HT-29 (cell line): ENCODE measurements at regions not wholly inside any gene's neighbourhood (a gene's known extent, or its start where the extent isn't known, plus 50 kb on each side); places are given as distances from the start of the nearest gene placed in this dataset.
A peak's percentile ranks its signal among the peaks of the same experiment; 100 is the strongest.
"Not testable (repeated sequence)": the region's sequence is repeated elsewhere in the genome, so short reads cannot be mapped to it uniquely, and the experiment has no call there.

ENCODE experiments used
- DNase-seq: peaks from one replicate; pipeline ENCODE4 v3.0.0-alpha.2; 2015; ENCODE audit warnings: low spot score

DNA sequence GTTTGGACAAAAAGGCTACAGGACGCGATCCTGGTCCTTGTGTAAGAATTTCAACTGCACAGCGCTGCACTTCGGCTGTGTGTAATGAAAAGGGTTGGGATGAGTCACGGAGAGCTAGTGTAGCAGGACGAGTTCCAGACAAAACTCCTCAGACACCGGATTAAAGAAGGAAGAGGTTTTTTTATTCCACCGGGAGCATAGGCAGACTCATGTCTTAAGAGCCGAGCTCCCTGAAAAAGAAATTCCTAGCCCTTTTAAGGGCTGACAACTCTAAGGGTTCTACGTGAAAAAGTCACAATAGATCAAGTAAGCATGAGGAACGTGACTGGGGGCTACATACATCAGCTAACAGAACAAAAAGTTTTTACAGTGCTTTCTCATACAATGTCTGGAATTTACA lies 54.8 kb upstream of the FAM90A1 start:
- not testable (repeated sequence) for DNase-seq

GRCh38 chr12:8285681-8286080 lies 58.3 kb upstream of the FAM90A1 start:
- peak; percentile 19 for DNase-seq

DNA sequence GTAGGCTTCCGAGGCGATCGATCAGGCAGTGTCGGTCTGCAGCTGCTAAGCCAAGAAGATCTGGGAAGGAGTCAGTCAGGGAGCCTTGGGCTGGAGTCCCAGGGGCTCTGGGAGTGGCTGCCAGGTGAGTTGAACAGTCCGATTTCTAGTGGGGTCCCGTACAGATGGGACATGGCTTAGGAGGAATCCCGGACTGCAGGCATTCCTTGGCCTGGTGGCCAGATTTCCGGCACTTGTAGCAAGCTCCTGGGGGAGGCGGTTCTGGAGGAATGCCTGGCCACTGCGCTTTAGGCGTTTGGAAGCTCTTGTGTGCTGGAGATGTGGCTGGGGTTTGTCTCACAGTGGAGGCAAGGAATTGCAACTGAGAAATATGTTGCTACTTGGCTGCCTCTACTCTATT lies 64.3 kb upstream of the FAM90A1 start:
- not testable (repeated sequence) for DNase-seq

DNA sequence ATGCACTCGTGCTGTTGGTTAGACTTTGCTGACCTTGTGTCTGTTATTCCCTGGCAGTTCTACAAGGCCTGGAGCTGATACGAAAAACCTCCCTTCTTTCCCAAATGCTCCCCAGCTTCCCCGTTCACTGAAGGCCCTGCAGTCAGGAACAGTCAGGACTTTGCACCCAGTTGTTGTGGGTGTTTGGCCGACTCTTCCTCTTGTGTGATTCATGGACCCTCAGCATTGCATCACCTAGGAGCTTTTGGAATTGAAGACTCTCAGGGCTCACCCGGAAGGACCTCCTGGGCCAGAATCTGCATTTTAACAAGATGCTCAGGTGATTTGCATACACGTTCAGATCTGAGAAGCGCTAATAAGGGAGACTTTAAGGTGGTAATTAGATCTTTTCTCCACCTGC lies 67.2 kb upstream of the FAM90A1 start:
- not testable (repeated sequence) for DNase-seq

- not testable (repeated sequence) for DNase-seq
Measured at GRCh38 chr12:8308611-8309010, 81.2 kb upstream of the FAM90A1 start.

DNA sequence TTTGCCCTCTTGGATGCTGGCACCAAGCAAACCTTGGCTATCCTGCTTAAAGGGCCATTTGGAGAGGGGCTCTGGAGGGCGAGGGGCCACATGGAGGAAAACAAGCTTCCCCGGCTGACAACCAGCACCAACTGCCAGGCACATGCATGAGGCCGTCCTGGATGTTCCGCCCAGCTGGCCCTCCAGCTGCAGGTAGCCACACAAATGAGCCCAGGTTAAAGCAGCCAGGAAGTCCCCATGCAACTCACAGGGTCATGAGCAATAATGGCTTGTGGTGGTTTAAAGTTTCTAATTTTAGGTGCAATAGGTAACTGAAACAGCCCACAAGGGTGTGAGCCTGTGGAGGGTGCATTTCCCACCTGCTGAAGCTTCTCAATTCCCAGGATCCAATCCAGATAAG lies 88.6 kb upstream of the FAM90A1 start:
- not testable (repeated sequence) for DNase-seq

DNA sequence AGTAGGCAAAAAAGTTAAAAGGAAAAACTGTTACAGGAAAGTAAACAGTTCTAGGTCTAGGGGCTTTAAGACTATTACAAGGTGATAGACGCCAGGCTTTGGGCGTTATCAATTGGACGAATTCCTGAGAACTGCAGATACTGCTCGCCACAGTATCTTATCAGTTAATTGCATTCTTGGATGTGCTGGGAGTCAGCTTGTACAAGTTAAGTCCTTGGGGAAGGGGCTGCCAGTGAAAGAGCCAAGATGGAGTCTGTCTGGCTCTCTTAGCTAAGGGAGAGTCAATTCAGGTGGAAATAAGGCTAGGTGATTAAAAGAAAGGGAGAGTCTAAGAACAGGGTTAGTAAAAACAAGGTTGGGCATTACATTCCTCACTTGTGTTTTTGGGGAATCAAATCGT lies 90.3 kb upstream of the FAM90A1 start:
- not testable (repeated sequence) for DNase-seq

DNA sequence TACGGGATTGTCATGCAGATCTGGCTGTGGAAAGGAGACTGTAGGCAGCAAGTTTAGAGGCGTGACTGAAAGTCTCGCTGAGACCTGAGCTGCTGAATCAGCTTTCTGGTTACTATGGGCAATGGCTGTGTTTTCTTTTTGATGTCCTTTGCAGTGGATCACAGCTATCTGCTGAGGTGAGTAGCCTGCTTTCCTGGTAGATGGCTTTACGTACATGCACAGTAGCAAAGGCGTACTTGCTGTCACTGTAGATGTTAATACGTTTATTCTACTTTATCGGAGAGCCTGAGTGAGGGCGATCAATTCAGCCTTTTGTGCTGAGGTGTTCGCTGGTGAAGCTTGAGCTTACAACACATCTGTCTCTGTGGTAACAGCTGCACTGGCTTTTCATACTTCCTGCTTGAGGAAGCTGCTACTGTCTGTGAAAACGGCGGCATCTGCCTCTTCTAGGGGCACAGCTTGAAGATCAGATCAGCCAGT lies 92.9 kb upstream of the FAM90A1 start:
- not testable (repeated sequence) for DNase-seq

- not testable (repeated sequence) for DNase-seq
Measured at GRCh38 chr12:8320791-8321370, 93.5 kb upstream of the FAM90A1 start.

DNA sequence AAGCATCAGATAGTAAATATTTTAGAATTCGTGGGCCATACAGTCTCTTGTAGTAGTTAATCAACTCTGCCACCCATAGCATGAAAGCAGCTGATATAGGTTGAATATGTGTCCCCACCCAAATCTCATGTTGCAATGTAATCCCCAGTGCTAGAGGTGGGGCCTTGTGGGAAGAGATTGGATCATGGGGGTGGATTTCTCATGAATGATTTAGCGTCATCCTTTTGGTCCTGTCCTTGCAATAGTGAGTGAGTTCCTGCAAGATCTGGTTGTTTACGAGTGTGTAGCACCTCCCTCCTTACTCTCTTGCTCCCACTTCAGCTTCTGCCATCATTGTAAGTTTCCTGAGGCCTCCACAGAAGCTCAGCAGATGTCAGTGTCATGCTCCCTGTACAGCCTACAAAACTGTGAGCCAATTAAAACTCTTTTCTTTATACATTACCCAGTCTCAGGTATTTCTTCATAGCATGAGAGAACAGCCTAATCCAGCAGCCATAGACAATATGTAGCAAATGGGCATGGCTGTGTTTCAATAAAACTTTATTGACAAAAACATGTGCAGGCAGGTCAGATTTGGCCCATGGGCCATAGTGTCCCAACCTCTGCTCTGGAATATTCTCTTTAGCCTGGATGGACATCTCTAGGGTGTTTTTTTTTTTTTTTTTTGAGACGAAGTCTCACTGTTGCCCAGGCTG lies 97.9 kb upstream of the FAM90A1 start:
- not testable (repeated sequence) for DNase-seq

GRCh38 chr12:8328835-8329234 lies 101.4 kb upstream of the FAM90A1 start:
- not testable (repeated sequence) for DNase-seq

DNA sequence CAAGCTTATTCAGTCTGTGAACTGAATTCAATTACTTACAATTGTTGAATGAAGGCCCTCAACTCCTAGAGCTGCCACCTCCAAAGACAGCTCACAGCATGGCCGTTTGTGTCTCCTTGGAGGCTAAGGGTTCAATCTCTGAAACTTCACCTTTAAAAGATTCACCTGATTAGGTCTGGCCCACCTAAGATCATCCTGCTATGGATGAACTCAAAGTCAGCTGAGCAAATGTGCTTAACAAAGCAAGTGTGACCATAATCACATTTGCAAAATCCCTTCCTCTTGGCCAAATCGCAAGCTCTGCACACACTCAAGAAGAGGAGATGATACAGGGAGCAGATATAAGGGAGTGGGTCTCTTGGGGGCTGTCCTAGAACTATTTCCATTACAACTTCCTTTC lies 105.0 kb upstream of the FAM90A1 start:
- DNase-seq, result not testable (repeated sequence)

DNA sequence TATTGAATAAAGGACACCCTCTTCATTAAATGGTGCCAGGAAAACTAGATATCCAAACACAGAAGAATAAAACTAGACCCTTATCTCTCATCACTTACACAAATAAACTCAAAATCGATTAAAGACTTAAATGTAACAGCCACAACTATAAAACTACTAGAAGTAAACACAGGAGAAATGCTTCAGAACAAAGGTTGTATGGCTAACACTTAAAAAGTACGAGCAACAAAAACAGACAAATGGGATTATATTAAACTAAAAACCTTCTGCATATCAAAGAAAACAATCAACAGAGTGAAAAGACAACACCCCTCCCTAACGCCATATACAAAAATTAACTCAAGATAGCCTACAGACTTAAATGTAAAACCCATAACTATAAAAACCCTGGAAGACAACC lies 104.7 kb upstream of the CLEC6A start:
- DNase-seq, result not testable (repeated sequence)

GRCh38 chr12:8354741-8355140 lies 101.0 kb upstream of the CLEC6A start:
- DNase-seq, result not testable (repeated sequence)

GRCh38 chr12:8355531-8355930 lies 100.2 kb upstream of the CLEC6A start:
- not testable (repeated sequence) for DNase-seq

GRCh38 chr12:8373744-8374143 lies 82.0 kb upstream of the CLEC6A start:
- not testable (repeated sequence) for DNase-seq

DNA sequence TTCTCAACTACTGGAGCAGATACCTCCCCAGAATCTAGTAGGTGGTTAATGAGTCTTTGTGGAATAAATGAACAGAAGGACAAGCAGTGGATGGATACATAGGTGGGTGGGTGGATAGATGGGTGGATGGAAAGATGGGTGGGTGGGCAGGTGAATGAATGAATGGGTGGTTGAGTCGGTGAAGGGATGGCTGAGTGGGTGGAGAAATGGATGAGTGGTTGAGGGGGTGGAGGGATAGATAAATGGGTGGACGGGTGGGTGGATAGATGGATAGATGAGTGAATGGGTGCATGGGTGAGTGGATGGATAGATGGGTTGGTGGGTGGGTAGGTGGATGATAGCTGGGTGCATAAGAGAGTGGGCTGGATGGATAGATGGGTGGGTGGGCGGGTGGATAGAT lies 80.6 kb upstream of the CLEC6A start:
- DNase-seq, result not testable (repeated sequence)

- not testable (repeated sequence) for DNase-seq
Measured at GRCh38 chr12:8377756-8378155, 78.0 kb upstream of the CLEC6A start.

- DNase-seq, result not testable (repeated sequence)
Measured at GRCh38 chr12:8382556-8382955, 73.2 kb upstream of the CLEC6A start.

DNA sequence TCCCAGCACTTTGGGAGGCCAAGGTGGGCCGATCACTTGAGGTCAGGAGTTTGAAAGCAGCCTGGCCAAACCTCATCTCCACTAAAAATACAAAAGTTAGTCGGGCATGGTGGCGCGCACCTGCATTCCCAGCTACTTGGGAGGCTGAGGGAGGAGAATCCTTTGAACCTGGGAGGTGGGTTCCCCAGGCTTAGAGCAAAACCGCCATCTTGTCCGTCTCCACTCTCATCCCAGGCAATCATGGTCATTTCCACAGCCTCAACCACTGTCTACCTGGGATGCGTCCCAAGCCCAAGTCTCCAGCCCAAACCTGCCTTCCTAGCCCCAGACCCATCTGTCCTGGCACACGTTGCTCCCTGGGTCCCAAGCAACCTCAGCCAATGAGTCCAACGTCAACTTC lies 71.1 kb upstream of the CLEC6A start:
- not testable (repeated sequence) for DNase-seq

DNA sequence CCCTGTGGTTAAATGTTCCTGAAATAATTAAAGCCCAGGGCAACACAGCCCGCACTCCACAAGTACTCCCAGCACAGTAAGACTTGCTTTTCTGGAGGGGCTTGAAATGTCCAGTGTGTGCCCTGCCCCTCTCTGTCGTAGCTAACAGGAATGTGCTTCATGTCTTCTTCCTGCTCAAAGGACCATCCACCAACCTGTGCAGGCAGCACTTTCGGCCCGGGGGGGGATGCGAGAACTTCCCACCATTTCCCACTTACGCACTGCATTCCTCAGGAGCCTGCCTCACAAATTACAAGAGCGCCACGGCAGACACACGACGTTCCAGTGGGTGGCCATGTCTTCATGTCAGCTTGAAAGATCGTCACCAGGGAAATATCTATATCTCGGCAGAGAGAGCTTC lies 70.3 kb upstream of the CLEC6A start:
- not testable (repeated sequence) for DNase-seq

GRCh38 chr12:8386661-8387060 lies 69.1 kb upstream of the CLEC6A start:
- DNase-seq, result not testable (repeated sequence)

DNA sequence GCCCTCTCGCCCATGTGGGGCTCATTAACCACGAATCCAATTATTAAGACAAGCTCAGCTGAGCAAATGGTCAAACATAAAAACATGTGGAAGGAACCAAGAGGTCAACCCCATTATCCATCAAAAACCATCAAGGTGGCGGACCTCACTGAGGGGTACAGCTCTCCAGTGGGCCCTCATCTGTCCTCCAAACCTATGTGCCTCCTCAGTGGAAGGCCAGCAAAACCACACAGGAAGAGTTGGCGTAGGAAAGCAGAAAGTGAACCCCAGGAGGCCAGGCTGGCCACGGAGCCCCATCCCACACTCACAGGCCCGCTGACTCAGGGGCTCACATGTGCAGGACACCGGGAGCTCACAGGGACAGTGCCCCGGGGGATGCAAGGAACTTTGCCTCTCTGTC lies 66.5 kb upstream of the CLEC6A start:
- not testable (repeated sequence) for DNase-seq
